Ovary (tissue), 7 donors: ENCODE measurements at regions not wholly inside any gene's neighbourhood (a gene's known extent, or its start where the extent isn't known, plus 50 kb on each side); places are given as distances from the start of the nearest gene placed in this dataset.

Experiments used
- DNase-seq, 5 donors: peaks; one replicate each; pipeline ENCODE4 v3.0.0-alpha.2; 2019 to 2020
- H3K27ac ChIP-seq, 2 donors: fragments of 200-600 bp; one replicate each; pipeline versions ENCODE4 v1.5.1 to v1.8.0; 2019 to 2022
- H3K27me3 ChIP-seq: fragments of 200-600 bp; one replicate; pipeline ENCODE4 v1.8.0; 2022
- H3K36me3 ChIP-seq: fragments of 200-600 bp; sonication (generic); one replicate; pipeline ENCODE4 v1.5.1; 2019
- H3K4me1 ChIP-seq: one replicate; pipeline ENCODE4 v1.8.1; 2013; ENCODE audit warnings: mild to moderate bottlenecking, moderate library complexity; ENCODE audit not compliant: insufficient read depth
- H3K4me3 ChIP-seq: fragments of 200-600 bp; sonication (generic); one replicate; pipeline ENCODE4 v1.5.1; 2017
- H3K9me3 ChIP-seq, 2 donors: fragments of 200-600 bp in 1 of 2; sonication (generic) in 1 of 2; one replicate each; pipeline versions ENCODE4 v1.5.1 to v1.8.1; 2013 to 2019; ENCODE audit warnings: mild to moderate bottlenecking in 1 of 2, moderate library complexity in 1 of 2
- CTCF ChIP-seq, 3 donors: fragments of 450-650 bp in 2 of 3; fragments of 200-600 bp in 1 of 3; IDR thresholded peaks; one replicate each; pipeline versions ENCODE4 v1.5.1 to v1.8.0; 2016 to 2022; ENCODE audit warnings: antibody characterized with exemption in 3 of 3, mild to moderate bottlenecking in 1 of 3
- EP300 ChIP-seq: sonication (generic); formaldehyde crosslinking; IDR thresholded peaks from one replicate; pipeline ENCODE4 v1.6.1; 2017; ENCODE audit warnings: antibody characterized with exemption
- POLR2A ChIP-seq: fragments of 450-650 bp; IDR thresholded peaks from one replicate; pipeline ENCODE4 v1.6.1; 2017; ENCODE audit warnings: antibody characterized with exemption, mild to moderate bottlenecking, moderate library complexity
- WGBS, 3 donors: extraction: QIAGEN DNeasy Blood & Tissue Kit in 1 of 3; methylation state at CpG; one replicate each; pipeline versions ENCODE4 v1.1.5 to v1.1.7; 2013 to 2017; 5-methylcytosine and 5-hydroxymethylcytosine counted together
- intact Hi-C, 4 donors: fragments of 100-400 bp; cut with DNase I; formaldehyde crosslinking; loops; one replicate each; pipeline versions ENCODE4 v1.11.0 to v1.15.1; 2022 to 2023
- donor health status: DM: no; HTN: no; CAD: no; lungs with moderate emphysema.
- donor health status: DM: no; HTN: no; CAD: no.
- donor health status: Bipolar disorder and iron deficiency.
- donor health status: DM: no; HTN: no; CAD: no.
- donor health status: DM: yes; HTN: yes; CAD: no.

GRCh38 chr1:4310396-4310923 is 343.9 kb upstream of the AJAP1 start:
- Histone ChIP-seq H3K36me3 (no peaks in the 10 kb centered on the region), H3K4me1 (no peaks in the 10 kb centered on the region), H3K4me3 (no peak overlapping the region), H3K9me3 (peaks cover 0 to 7% of the 10 kb centered on the region in 2 donors), H3K27ac (no peak overlapping the region), H3K27me3 (no peaks in the 10 kb centered on the region)
- TF ChIP-seq POLR2A (no peak), EP300 (no peak), CTCF (IDR thresholded peaks at IDR 0.05) (no peak)
- no peak for DNase-seq
- WGBS, 3 donors: 83 to 87% (median 84%) methylated on average over 9 of the region's 9 CpGs
- intact Hi-C loops: no loop called here

- 83 to 90% (median 89%) methylated on average over 6 of the region's 6 CpGs for WGBS, 3 donors
- Histone ChIP-seq H3K27ac (no peak overlapping the region), H3K9me3 (peaks cover 0 to 7% of the 10 kb centered on the region in 2 donors), H3K4me1 (no peaks in the 10 kb centered on the region), H3K4me3 (no peak overlapping the region), H3K27me3 (no peaks in the 10 kb centered on the region), H3K36me3 (no peaks in the 10 kb centered on the region)
- no peak for DNase-seq
- intact Hi-C loops: no loop called here
- TF ChIP-seq EP300 (no peak), POLR2A (no peak), CTCF (IDR thresholded peaks at IDR 0.05) (no peak)
Measured at GRCh38 chr1:4312024-4312423, 342.4 kb upstream of the AJAP1 start.

GRCh38 chr1:4315202-4315601 is 339.2 kb upstream of the AJAP1 start:
- WGBS, 3 donors: 50 to 69% (median 54%) methylated on average over 4 of the region's 4 CpGs
- intact Hi-C loops: no loop called here
- no peak for DNase-seq
- TF ChIP-seq EP300: no peak
- no peak for TF ChIP-seq POLR2A
- TF ChIP-seq CTCF (IDR thresholded peaks at IDR 0.05): no peak
- Histone ChIP-seq H3K36me3 (no peaks in the 10 kb centered on the region), H3K27ac (no peak overlapping the region), H3K4me1 (no peaks in the 10 kb centered on the region), H3K4me3 (no peak overlapping the region), H3K9me3 (peaks cover 0 to 7% of the 10 kb centered on the region in 2 donors), H3K27me3 (no peaks in the 10 kb centered on the region)

GRCh38 chr1:4317207-4317606 is 337.2 kb upstream of the AJAP1 start:
- no peak for DNase-seq
- Histone ChIP-seq H3K4me1 (no peaks in the 10 kb centered on the region), H3K36me3 (no peaks in the 10 kb centered on the region), H3K27me3 (no peaks in the 10 kb centered on the region), H3K9me3 (peaks cover 0 to 7% of the 10 kb centered on the region in 2 donors), H3K27ac (no peak overlapping the region), H3K4me3 (no peak overlapping the region)
- TF ChIP-seq CTCF (IDR thresholded peaks at IDR 0.05) (no peak), EP300 (no peak)
- 69 to 78% (median 72%) methylated on average over 6 of the region's 6 CpGs for WGBS, 3 donors
- intact Hi-C loops: no loop called here
